CD1c-positive myeloid dendritic cell (primary cell): ENCODE measurements at regions not wholly inside any gene's neighbourhood (a gene's known extent, or its start where the extent isn't known, plus 50 kb on each side); places are given as distances from the start of the nearest gene placed in this dataset.

Experiments used
- DNase-seq: peaks from one replicate; pipeline ENCODE4 v3.0.0-alpha.2; 2016; ENCODE audit errors: extremely low spot score

- DNase-seq, result no peak
Measured at GRCh38 chr4:188551156-188551555, 411.9 kb downstream of the TRIML1 start.

- DNase-seq, result no peak
Measured at GRCh38 chr4:188552741-188553275, 413.6 kb downstream of the TRIML1 start.

GRCh38 chr4:188554413-188554812 is 415.2 kb downstream of the TRIML1 start:
- no peak for DNase-seq

- DNase-seq, result no peak
Measured at GRCh38 chr4:188573104-188573503, 433.9 kb downstream of the TRIML1 start.

DNA sequence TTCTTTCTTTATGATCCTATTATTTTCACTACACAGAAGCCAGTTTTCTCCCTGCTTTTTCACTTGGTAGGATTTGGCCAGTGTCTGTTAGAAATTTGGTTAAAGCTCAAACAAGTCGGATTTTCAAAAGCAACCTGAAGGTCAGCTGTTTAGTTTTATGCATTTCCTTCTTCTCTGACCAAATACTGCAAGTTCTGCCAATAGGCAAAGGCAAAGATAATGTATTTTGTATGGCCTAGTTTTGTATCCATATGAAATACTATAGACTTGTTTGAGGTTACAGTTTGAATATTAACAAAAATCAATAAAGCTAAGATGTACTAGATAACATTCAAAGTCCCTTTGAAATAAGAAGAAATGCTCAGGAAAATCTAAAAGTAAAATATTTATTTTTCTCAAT is 439.4 kb downstream of the TRIML1 start:
- DNase-seq, result no peak

DNA sequence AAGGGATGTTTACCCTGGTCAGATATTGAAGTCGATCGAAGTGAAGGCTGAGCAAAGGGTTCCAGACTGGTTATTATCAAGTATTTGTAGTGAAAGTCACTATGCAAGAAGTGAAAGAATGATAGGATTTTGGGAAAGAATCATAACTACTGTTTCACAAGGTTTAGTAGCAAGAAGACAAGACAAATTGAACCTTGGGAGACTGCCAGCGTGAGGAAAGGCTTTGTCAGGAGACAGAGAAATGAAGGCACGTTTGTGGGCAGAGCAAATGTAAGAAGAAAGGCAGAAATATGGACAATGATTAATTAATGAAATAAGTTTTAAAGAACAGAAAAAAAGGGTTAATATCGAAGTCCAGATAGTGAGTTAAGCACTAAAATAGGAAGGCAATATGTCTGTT is 456.8 kb downstream of the TRIML1 start:
- no peak for DNase-seq

DNA sequence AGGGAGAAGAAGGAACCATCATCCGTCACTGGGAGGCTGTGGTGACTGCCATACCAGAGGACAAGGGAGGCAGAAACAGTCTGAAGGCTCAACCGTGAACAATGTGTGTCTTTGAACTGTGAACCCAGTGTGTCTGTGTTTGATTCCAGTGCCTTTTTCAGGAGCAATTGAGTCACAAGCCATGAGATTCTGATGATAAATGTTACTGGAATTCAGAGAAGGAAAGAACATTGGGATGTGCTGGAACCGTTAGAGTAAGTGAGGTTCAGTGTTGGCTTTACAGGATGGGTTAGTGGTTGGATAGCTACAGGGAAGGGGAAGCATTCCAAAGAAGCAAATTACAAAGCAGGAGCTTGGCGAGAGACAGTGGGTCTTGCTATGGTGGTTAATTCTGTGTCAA is 464.4 kb downstream of the TRIML1 start:
- no peak for DNase-seq

DNA sequence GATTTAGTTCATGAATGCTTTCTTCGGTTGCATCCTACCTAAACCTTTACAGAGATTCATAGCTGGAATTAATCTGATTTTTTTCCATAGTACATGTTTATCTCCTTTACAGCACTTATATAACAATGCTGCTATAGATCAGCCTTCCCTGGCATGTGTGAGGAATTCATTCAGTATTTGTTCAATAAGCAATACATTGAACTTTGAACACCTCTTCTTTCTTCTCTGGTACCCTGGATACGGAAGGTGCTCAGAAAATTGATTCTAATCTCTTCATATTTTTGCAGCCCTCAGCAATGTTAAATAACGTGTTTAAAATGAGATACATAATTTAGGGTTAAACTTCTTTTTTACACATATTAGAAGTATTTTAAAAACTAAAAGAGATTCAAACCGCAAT is 467.4 kb downstream of the TRIML1 start:
- DNase-seq, result no peak

DNA sequence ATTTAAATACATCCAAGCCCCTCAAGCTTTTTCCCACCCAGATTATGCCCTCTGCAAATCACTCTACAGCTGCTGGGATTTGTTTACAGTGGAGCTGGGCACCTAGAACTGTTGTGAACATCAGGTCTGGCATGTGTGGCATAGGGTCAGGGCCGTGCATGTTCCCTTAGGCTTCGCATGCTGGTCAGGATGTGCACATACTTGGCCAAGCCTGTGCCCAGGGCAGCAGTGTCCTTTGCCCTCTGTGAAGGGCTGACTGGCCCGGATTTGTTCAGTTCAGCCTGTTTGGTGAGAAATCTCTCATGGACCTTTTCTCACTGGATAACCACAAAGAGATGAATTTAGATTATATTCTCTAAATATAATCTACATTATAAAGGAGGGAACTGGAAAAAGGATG is 471.9 kb downstream of the TRIML1 start:
- no peak for DNase-seq

GRCh38 chr4:188612659-188613058 is 473.4 kb downstream of the TRIML1 start:
- no peak for DNase-seq

DNA sequence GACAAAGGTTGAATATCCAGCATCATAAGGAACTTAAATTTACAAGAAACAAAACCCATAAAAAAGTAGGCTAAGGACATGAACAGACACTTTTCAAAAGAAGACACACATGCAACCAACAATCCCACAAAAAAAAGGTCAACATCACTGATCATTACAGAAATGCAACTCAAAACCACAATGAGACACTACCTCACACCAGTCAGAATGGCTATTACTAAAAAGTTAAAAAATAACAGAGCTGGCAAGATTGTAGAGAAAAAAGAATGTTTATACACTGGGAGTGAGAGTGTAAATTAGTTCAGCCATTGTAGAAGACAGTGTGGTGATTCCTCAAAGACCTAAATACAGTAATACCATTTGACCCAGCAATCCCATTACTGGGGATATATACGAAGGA is 474.7 kb downstream of the TRIML1 start:
- no peak for DNase-seq

DNA sequence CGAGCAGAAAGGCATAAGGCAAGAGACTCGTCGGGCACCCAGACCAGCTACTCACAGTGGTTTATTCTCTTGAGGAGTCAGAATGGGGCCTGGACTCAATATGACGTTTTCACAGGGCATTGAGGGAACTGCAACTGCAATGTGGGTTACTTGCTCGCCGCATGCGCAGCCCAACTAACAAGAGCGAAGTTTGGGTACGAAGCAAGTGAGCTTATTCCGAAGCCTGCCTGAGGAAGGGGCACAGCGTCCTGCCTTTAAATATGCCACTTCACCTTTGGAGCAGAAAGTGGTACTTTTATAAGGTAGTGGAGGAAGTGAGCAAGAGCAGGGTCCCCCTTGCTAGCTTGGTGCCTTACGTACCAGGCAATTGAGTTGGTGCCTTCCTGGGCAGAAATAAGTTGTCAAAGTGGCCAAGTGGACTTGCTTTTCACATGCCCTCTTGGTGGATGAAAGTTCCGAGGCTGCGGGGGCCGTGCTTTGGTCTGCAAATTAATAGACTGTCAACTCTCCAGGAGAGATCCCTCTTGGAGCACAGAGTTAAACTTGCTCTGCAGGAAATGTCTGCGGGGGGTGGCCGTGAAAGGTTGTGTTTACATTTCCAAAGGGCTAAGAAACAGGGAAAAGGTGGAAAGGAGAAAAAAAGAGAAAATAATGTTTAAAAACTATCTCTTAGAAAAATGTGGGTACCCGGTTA is 480.4 kb downstream of the TRIML1 start:
- no peak for DNase-seq

DNA sequence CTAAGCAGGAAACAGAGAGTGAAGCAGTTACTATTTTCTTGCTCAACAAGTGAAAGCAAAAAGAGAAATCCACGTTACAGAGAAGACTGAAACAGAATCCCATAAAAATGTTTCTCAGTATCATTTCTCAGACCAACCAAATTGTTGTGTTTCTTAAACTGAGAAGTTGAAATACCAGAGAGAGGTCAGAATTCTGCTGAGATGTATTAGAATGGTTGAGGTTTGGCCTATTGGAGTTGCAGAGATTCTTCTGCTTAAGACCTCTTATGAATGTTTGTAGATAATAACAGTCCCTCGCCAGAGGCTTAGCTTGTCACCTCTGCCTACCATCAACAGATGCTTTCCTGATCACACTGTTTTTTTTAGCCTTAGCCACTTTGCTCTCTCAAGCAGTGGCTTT is 481.4 kb downstream of the TRIML1 start:
- DNase-seq, result no peak

DNA sequence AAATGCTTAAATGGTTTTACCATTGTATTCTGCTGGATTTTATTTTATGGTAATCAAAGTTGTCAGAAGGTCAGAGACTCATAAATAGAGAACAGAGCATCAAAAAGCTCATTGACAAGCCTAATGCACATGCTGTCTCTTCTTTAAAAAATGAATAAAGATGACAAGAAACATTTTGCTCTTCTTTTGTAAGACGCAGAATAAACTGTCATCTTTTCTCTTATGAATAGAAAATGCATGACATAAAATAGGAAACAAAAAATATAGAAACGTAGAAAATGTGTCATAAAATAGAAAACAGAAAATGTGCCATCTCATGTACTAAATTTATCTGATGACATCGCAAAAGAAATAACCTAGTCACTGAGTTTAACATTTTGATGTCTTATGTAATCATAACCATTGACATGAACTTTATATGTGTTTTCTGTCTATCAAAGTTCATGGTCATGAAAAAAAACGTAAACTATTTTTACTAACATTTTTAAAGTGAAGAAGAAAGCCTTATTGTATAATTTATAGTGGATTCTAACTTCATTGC is 484.1 kb downstream of the TRIML1 start:
- DNase-seq, result no peak

DNA sequence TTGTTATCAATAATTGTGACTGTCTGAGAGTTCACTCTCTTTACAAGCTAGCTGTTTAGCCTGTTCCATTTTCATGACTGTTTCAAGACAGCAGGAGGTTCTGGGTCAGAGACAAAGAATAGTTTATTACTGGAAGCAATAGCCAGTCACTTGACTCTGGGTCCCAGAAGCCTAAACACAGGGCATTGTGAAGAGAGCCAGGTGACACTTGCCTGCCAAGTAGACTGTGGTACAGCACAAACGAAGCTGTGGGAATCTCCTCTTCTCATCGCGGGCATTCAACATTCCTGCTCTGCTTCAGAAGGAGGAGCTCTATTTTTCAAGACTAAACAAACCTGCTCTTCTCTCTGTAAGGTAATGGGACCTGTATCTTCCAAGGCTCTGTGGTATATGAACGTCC is 485.1 kb downstream of the TRIML1 start:
- DNase-seq, result no peak

- no peak for DNase-seq
Measured at GRCh38 chr4:188627892-188628291, 488.7 kb downstream of the TRIML1 start.

GRCh38 chr4:188639479-188640100 is 500.3 kb downstream of the TRIML1 start:
- no peak for DNase-seq

DNA sequence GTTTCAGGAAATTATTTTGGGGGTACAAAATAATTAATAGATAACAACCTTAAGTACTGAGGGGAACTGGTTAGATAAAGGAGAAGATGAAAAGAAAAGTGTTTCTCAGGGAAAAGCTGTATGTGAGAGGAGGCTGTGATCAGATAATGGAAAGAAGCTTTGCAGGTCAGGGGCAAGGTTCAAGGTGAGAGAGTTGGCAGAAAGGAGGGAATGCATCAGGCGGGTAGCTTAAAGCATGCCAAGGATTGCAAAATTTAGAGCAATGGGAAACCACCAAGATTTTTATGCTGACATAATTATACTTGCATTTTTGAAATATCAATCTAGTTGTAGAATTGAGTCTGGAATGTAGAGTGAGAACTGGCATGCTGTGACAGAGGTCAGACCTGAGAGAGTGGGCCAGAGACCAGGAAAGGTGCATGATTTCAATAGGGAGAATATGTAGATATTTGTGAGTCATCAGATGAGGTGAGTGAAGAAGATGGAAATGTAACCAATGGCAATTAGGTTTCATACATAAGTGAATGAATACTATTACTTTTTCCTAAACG is 508.7 kb downstream of the TRIML1 start:
- DNase-seq, result no peak

DNA sequence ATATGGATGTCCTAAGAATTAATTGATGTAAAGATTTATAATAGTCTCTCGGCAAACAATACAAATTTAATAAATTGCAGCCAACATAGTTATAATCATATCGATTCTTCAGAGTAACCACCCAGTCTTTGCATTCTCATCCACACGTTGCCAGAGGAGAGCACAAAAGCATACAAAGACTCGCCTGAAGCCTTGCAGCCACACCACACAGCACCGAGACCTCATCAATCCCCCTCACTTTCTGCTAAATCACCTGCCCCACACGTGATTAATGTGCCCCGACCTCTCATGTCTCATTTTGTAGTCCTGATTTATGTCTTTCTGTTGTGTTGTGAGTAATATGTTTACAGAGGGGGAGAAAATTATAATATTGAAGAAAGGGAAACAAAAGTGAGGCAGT is 510.4 kb downstream of the TRIML1 start:
- no peak for DNase-seq

DNA sequence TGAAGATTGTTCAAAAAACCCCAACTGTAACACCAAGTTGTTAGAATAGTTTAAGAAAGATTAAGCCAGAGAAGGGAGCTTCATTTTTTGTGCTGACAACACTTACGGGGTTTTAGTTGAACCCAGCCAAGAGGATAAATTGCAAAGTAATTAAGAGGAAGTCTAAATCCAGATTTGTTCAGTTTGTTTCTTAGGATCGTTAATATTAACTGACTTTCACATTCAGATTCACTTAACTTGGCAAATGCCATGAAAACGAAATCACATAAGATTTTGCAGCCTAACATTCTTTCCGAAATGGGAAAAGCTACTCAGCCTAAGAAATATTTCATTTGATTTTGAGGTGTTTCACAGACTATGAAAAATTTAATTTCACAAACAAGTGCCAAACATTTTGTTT is 511.3 kb downstream of the TRIML1 start:
- DNase-seq, result no peak

DNA sequence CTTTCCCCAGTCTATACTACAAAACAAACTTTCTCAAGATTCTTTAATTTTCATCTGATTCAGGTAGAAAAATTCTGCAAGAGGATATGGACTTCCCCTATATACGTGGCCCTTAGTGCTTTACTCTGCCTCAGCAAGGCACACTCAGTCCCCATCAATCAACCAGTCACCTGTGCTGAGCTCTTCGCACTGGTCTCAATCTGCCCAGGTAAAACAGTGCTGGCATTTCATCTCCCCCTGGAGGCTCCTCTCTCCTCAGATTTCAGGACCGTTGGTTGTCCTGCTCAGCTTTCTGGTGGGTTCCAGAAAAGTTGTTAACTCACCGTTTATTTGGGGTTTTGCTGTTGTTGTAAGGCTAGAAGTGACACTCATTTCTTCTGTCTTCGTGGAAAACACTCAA is 518.1 kb downstream of the TRIML1 start:
- DNase-seq, result no peak

DNA sequence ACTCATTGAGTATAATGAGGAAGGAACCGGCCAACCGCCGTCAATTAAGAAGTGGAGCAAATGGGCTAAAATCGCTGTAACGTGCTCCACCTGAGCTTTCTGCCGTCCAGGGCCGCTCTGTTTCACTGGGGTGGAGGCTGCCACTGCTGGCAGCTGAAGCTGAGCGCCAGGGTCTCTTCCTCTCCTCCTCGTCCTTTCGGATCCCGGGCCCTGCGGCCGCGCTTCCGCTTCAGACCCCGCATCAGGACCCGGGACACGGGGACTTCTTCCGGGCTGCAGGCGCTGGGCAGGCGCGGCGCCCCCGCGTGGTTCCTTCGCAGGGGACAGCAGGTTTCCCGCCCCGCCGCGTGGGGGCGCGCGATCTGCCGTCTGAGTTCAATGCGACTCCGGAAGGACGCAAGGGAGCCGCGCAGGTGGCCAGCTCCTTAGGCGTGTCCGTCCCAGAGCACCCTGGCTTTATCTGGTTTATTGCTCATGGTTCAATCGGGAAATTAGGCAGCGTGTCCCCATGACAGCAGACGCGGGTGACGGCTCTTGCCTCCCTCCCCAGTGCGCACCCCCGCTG is 519.8 kb downstream of the TRIML1 start:
- no peak for DNase-seq

GRCh38 chr4:188660796-188661195 is 521.6 kb downstream of the TRIML1 start:
- DNase-seq, result no peak
